ENCODE measurements at regions not wholly inside any gene's neighbourhood (a gene's known extent, or its start where the extent isn't known, plus 50 kb on each side); places are given as distances from the start of the nearest gene placed in this dataset.

DNA sequence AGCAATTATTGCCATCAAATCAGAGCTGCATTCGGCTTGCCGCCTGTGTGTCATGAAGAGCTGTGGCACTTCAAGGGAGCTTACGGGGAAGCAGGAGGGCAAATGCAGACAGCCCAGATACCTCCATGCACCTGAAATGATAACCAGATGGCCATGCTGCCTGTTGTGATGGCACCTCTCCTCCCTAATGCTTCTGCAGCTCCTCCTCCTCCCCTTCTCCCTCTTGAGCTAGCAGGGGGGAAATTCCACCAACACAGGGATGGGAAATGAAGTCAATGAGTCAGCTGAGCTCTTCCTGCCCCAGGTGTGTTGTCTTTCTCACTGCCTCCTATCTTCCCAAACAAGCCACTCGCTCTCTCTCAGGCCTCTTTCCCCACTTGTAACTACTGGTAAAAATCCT is 565.0 kb downstream of the BCOR start:
- no peak overlapping the region for H3K4ac ChIP-seq (ENCODE audit: low read depth, low read length)
- H3K9ac ChIP-seq (ENCODE audit: low read length): no peak overlapping the region
- no peak overlapping the region for H3K27ac ChIP-seq (ENCODE audit: low read depth, low read length)
- no peak overlapping the region for H3K4me3 ChIP-seq (ENCODE audit: low read length)
- no peak overlapping the region for H4K5ac ChIP-seq (ENCODE audit: low read length)
- H3K27me3 ChIP-seq (ENCODE audit: insufficient read depth, low read length, poor library complexity): no peaks in the 10 kb centered on the region
- no peaks in the 10 kb centered on the region for H3K4me1 ChIP-seq (ENCODE audit: control insufficient read depth, low read depth, low read length)
- no peak overlapping the region for H3K23ac ChIP-seq (ENCODE audit: low read length)
- no peak overlapping the region for H4K8ac ChIP-seq (ENCODE audit: low read depth, low read length)
- no peak overlapping the region for H2BK120ac ChIP-seq (ENCODE audit: low read depth, low read length)
- H3K79me2 ChIP-seq (ENCODE audit: control insufficient read depth, insufficient read depth, low read length): no peaks in the 10 kb centered on the region
- DNase-seq: peak; percentile 48
- no peaks in the 10 kb centered on the region for H3K36me3 ChIP-seq (ENCODE audit: control insufficient read depth, insufficient read depth, low read length)
- H2BK5ac ChIP-seq (ENCODE audit: low read length): no peak overlapping the region
- H3K79me1 ChIP-seq (ENCODE audit: low read length): no peaks in the 10 kb centered on the region
- H3K4me2 ChIP-seq (ENCODE audit: low read length): no peak overlapping the region
- no CpG with 5 or more reads among the region's 4 CpGs for WGBS (ENCODE audit: extremely low coverage, insufficient coverage, low lambda C conversion rate)
- no peak overlapping the region for H3K56ac ChIP-seq (ENCODE audit: low read length)
- H2BK15ac ChIP-seq (replicated peaks; ENCODE audit: low read depth): no peak overlapping the region
- no peak overlapping the region for H2AK5ac ChIP-seq (ENCODE audit: low read length)
- H3K18ac ChIP-seq (ENCODE audit: low read length): no peak overlapping the region

GRCh38 chrX:39534949-39535348 is 562.8 kb downstream of the BCOR start:
- peak; percentile 39 for DNase-seq
- Histone ChIP-seq H3K4me2 (ENCODE audit: low read length) (no peak overlapping the region), H3K4me1 (ENCODE audit: control insufficient read depth, low read depth, low read length) (no peaks in the 10 kb centered on the region), H4K5ac (ENCODE audit: low read length) (no peak overlapping the region), H4K8ac (ENCODE audit: low read depth, low read length) (no peak overlapping the region), H3K23ac (ENCODE audit: low read length) (no peak overlapping the region), H2BK120ac (ENCODE audit: low read depth, low read length) (no peak overlapping the region), H2BK5ac (ENCODE audit: low read length) (no peak overlapping the region), H3K4me3 (ENCODE audit: low read length) (no peak overlapping the region), H3K36me3 (ENCODE audit: control insufficient read depth, insufficient read depth, low read length) (no peaks in the 10 kb centered on the region), H3K9ac (ENCODE audit: low read length) (no peak overlapping the region), H3K56ac (ENCODE audit: low read length) (peak overlapping the region; percentile 7), H3K27me3 (ENCODE audit: insufficient read depth, low read length, poor library complexity) (no peaks in the 10 kb centered on the region), H2BK15ac (replicated peaks; ENCODE audit: low read depth) (no peak overlapping the region), H3K4ac (ENCODE audit: low read depth, low read length) (no peak overlapping the region), H3K18ac (ENCODE audit: low read length) (no peak overlapping the region), H2AK5ac (ENCODE audit: low read length) (no peak overlapping the region), H3K79me1 (ENCODE audit: low read length) (no peaks in the 10 kb centered on the region), H3K27ac (ENCODE audit: low read depth, low read length) (no peak overlapping the region), H3K79me2 (ENCODE audit: control insufficient read depth, insufficient read depth, low read length) (no peaks in the 10 kb centered on the region)
- no CpG with 5 or more reads among the region's 7 CpGs for WGBS (ENCODE audit: extremely low coverage, insufficient coverage, low lambda C conversion rate)

- H3K36me3 ChIP-seq (ENCODE audit: control insufficient read depth, insufficient read depth, low read length): no peaks in the 10 kb centered on the region
- DNase-seq: no peak
- H3K27ac ChIP-seq (ENCODE audit: low read depth, low read length): no peak overlapping the region
These were observed 561.5 kb downstream of the BCOR start for GRCh38 chrX:39536211-39536610.

DNA sequence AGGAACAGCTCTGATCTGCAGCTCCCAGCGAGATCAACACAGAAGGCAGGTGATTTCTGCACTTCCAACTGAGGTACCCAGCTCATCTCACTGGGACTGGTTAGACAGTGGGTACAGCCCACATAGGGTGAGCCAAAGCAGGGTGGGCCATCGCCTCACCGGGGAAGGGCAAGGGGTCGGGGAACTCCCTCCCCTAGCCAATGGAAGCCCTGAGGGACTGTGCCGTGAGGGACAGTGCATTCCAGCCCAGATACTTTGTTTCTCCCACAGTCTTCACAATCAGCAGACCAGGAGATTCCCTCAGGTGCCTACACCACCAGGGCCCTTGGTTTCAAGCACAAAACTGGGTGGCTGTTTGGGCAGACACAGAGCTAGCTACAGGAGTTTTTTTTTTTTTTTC is 555.9 kb downstream of the BCOR start:
- Histone ChIP-seq H3K9ac (ENCODE audit: low read length) (no peak overlapping the region), H3K23ac (ENCODE audit: low read length) (no peak overlapping the region), H3K18ac (ENCODE audit: low read length) (no peak overlapping the region), H2BK120ac (ENCODE audit: low read depth, low read length) (no peak overlapping the region), H2BK5ac (ENCODE audit: low read length) (no peak overlapping the region), H2BK15ac (replicated peaks; ENCODE audit: low read depth) (no peak overlapping the region), H3K4me1 (ENCODE audit: control insufficient read depth, low read depth, low read length) (no peaks in the 10 kb centered on the region), H3K4ac (ENCODE audit: low read depth, low read length) (no peak overlapping the region), H4K5ac (ENCODE audit: low read length) (no peak overlapping the region), H3K56ac (ENCODE audit: low read length) (no peak overlapping the region), H3K79me1 (ENCODE audit: low read length) (no peaks in the 10 kb centered on the region), H3K4me2 (ENCODE audit: low read length) (no peak overlapping the region), H3K79me2 (ENCODE audit: control insufficient read depth, insufficient read depth, low read length) (no peaks in the 10 kb centered on the region), H4K8ac (ENCODE audit: low read depth, low read length) (no peak overlapping the region), H3K27ac (ENCODE audit: low read depth, low read length) (no peak overlapping the region), H3K27me3 (ENCODE audit: insufficient read depth, low read length, poor library complexity) (no peaks in the 10 kb centered on the region), H3K36me3 (ENCODE audit: control insufficient read depth, insufficient read depth, low read length) (no peaks in the 10 kb centered on the region), H3K4me3 (ENCODE audit: low read length) (no peak overlapping the region), H2AK5ac (ENCODE audit: low read length) (no peak overlapping the region)
- WGBS (ENCODE audit: extremely low coverage, insufficient coverage, low lambda C conversion rate): no CpG with 5 or more reads among the region's 5 CpGs
- no peak for DNase-seq

More at GRCh38 chrX:39536211-39536610, 561.5 kb downstream of the BCOR start:
- Histone ChIP-seq H3K4ac (ENCODE audit: low read depth, low read length) (no peak overlapping the region), H2AK5ac (ENCODE audit: low read length) (no peak overlapping the region), H3K4me1 (ENCODE audit: control insufficient read depth, low read depth, low read length) (no peaks in the 10 kb centered on the region), H3K56ac (ENCODE audit: low read length) (no peak overlapping the region), H4K8ac (ENCODE audit: low read depth, low read length) (no peak overlapping the region), H2BK120ac (ENCODE audit: low read depth, low read length) (no peak overlapping the region), H3K79me1 (ENCODE audit: low read length) (no peaks in the 10 kb centered on the region), H3K9ac (ENCODE audit: low read length) (no peak overlapping the region), H3K79me2 (ENCODE audit: control insufficient read depth, insufficient read depth, low read length) (no peaks in the 10 kb centered on the region), H2BK5ac (ENCODE audit: low read length) (no peak overlapping the region), H3K27me3 (ENCODE audit: insufficient read depth, low read length, poor library complexity) (no peaks in the 10 kb centered on the region), H3K23ac (ENCODE audit: low read length) (no peak overlapping the region), H4K5ac (ENCODE audit: low read length) (no peak overlapping the region), H3K4me2 (ENCODE audit: low read length) (no peak overlapping the region), H3K4me3 (ENCODE audit: low read length) (no peak overlapping the region), H2BK15ac (replicated peaks; ENCODE audit: low read depth) (no peak overlapping the region), H3K18ac (ENCODE audit: low read length) (no peak overlapping the region)
- no CpG with 5 or more reads among the region's 12 CpGs for WGBS (ENCODE audit: extremely low coverage, insufficient coverage, low lambda C conversion rate)

GRCh38 chrX:39542316-39542715 is 555.4 kb downstream of the BCOR start:
- Histone ChIP-seq H3K56ac (ENCODE audit: low read length) (no peak overlapping the region), H3K4me2 (ENCODE audit: low read length) (no peak overlapping the region), H3K36me3 (ENCODE audit: control insufficient read depth, insufficient read depth, low read length) (no peaks in the 10 kb centered on the region), H3K4me1 (ENCODE audit: control insufficient read depth, low read depth, low read length) (no peaks in the 10 kb centered on the region), H4K8ac (ENCODE audit: low read depth, low read length) (no peak overlapping the region), H3K18ac (ENCODE audit: low read length) (no peak overlapping the region), H3K4me3 (ENCODE audit: low read length) (no peak overlapping the region), H2AK5ac (ENCODE audit: low read length) (no peak overlapping the region), H3K27me3 (ENCODE audit: insufficient read depth, low read length, poor library complexity) (no peaks in the 10 kb centered on the region), H2BK15ac (replicated peaks; ENCODE audit: low read depth) (no peak overlapping the region), H3K9ac (ENCODE audit: low read length) (no peak overlapping the region), H3K79me2 (ENCODE audit: control insufficient read depth, insufficient read depth, low read length) (no peaks in the 10 kb centered on the region), H3K23ac (ENCODE audit: low read length) (no peak overlapping the region), H3K4ac (ENCODE audit: low read depth, low read length) (no peak overlapping the region), H3K79me1 (ENCODE audit: low read length) (no peaks in the 10 kb centered on the region), H2BK120ac (ENCODE audit: low read depth, low read length) (no peak overlapping the region), H3K27ac (ENCODE audit: low read depth, low read length) (no peak overlapping the region), H2BK5ac (ENCODE audit: low read length) (no peak overlapping the region), H4K5ac (ENCODE audit: low read length) (no peak overlapping the region)
- WGBS (ENCODE audit: extremely low coverage, insufficient coverage, low lambda C conversion rate): no CpG with 5 or more reads among the region's 12 CpGs
- no peak for DNase-seq

DNA sequence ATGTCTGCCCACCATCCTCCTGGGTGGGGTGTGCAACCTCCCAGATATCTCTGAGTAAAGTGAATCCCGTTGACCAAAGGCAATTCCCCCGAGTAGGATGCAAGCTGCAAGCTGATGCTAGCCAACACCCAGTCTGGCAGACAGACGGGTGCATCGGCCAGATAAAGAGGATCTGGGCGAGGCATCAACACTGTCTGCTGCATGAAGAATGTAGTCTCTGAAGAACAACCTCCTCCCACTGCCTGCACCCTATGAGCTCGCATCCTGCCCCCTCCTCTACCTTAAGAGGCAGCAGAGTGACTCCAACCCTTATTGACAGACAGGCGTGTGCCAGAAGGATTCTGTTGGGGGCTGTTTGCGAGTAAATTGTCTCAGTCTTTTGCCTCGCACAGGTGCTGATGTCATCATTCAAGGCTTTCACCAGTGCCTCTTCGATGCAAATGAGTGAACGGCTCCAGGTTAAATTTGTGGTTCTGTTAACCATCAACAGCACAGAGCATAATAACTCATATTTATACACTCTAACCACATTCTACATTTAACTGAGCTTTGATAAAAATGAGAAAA is 546.9 kb downstream of the BCOR start:
- peak; percentile 53 for DNase-seq
- Histone ChIP-seq H3K4me1 (ENCODE audit: control insufficient read depth, low read depth, low read length) (no peaks in the 10 kb centered on the region), H2BK5ac (ENCODE audit: low read length) (no peak overlapping the region), H3K79me1 (ENCODE audit: low read length) (no peaks in the 10 kb centered on the region), H4K8ac (ENCODE audit: low read depth, low read length) (no peak overlapping the region), H3K4ac (ENCODE audit: low read depth, low read length) (no peak overlapping the region), H2AK5ac (ENCODE audit: low read length) (no peak overlapping the region), H3K36me3 (ENCODE audit: control insufficient read depth, insufficient read depth, low read length) (no peaks in the 10 kb centered on the region), H3K27ac (ENCODE audit: low read depth, low read length) (no peak overlapping the region), H2BK15ac (replicated peaks; ENCODE audit: low read depth) (no peak overlapping the region), H4K5ac (ENCODE audit: low read length) (no peak overlapping the region), H3K56ac (ENCODE audit: low read length) (peak overlapping the region; percentile 25), H3K4me2 (ENCODE audit: low read length) (no peak overlapping the region), H3K23ac (ENCODE audit: low read length) (no peak overlapping the region), H3K9ac (ENCODE audit: low read length) (no peak overlapping the region), H3K18ac (ENCODE audit: low read length) (no peak overlapping the region), H3K27me3 (ENCODE audit: insufficient read depth, low read length, poor library complexity) (no peaks in the 10 kb centered on the region), H3K79me2 (ENCODE audit: control insufficient read depth, insufficient read depth, low read length) (no peaks in the 10 kb centered on the region), H2BK120ac (ENCODE audit: low read depth, low read length) (no peak overlapping the region), H3K4me3 (ENCODE audit: low read length) (no peak overlapping the region)
- WGBS (ENCODE audit: extremely low coverage, insufficient coverage, low lambda C conversion rate): no CpG with 5 or more reads among the region's 11 CpGs
